HL-60/S4 treated with phorbol 12-myristate 13-acetate at 8.2 ng/mL for 4 days and 3 days (cell line): ENCODE measurements at regions not wholly inside any gene's neighbourhood (a gene's known extent, or its start where the extent isn't known, plus 50 kb on each side); places are given as distances from the start of the nearest gene placed in this dataset.
"Not testable (repeated sequence)": the region's sequence is repeated elsewhere in the genome, so short reads cannot be mapped to it uniquely, and the experiment has no call there.

Source experiments
- in situ Hi-C: fragments of 300-500 bp; cut with MboI; formaldehyde crosslinking; loops from 2 replicates; pipeline ENCODE4 v1.15.0; 2022; ENCODE audit warnings: low sequenced_read_pairs

DNA sequence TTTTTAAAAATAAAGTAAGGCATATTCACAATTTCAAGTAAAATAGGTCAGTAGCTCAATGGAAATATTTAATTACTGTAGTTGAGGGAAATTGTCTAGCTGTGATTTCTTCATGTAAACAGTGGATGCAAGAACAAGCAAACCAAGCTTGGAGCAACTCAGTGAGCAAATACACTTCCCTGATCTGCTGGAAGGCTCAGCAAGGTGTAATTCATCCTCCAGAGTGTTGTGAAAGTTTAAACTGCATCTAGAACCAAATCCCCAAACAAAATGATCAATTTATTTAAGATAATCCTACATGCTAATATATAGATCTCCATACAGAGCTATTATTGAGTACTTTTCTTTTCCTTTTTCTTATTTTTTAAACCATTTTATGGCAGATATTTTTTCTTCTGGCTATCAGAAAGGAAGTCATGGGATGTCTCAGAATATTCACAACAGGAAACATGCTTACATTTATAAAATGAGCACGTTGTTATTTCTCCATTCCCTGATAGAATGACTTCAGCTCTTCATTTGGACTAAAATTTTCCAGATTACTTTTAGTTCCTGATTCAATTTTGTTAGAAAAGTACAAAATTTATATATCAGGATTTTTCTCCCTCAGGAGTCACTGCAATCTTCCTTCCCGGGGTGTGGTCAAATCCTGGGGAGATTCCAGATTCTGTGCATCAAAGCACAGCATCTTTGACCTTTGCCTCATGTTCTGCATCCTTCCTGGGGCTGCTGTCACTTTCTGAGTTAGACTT, 219.2 kb upstream of the ELL2 start:
- in situ Hi-C loops, result no loop called here

DNA sequence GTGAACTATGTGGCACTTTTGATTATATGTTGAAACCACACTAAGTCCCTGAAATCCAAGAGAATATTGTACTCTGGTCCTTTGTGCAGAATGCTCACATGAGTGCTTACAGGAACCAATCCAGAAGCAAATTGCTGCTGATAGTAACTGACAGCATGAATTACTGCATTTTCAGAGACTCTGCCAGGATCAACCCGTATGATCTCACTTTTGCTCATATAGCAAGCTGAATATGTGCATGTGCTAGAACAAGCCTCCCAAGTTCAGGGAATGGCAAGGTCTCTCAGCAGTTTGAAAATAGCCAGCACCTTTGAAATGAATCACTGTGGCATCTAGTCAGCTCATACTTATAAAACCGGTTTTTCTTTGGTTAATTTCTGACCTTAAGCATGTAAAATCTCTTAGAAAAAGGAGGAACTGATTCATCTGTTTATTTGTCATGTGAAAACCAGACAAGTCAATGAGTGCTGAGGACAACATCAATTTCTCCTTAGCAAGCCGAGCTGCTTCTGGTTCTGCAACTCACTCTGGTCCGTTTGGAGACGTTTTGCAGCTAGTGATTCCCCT, 215.7 kb upstream of the ELL2 start:
- in situ Hi-C loops, result no loop called here

DNA sequence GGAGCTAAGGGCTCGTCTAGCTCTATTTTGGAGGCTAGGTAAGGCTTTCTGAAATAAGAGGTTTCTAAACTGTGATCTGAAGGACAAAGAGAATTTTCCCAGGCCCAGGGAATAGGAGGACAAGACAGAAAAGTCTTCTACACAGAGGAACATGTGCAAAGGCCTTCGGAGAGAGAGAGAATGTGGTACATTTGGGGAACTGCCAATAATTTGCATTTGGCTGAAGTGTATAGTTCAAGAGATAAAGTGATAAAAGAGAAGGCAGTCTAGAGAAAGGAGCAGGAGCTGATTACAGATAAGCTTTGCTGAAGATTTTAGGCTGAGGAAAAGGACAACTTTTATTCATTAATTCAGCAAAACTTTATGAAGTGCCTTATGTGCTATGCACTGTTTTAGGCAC, 214.4 kb upstream of the ELL2 start:
- in situ Hi-C loops, result no loop called here

DNA sequence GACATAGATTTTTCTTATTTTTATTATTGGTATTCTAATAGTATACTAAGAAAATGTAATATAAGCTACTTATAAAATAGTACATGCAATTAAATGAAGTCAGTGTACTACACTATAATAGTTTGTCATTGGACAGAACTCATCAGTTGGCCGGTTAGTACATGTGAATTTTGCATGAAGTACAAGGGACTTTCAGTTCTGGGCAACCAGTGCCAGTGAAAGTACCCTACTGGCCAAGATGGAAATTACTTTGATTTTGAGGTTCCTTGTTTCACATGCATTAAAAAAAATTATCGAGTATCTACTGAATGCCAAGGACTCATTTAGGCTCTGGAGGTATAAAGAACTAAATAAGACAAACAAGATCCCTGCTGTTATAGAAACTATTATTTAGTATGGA, 213.4 kb upstream of the ELL2 start:
- in situ Hi-C loops, result no loop called here

DNA sequence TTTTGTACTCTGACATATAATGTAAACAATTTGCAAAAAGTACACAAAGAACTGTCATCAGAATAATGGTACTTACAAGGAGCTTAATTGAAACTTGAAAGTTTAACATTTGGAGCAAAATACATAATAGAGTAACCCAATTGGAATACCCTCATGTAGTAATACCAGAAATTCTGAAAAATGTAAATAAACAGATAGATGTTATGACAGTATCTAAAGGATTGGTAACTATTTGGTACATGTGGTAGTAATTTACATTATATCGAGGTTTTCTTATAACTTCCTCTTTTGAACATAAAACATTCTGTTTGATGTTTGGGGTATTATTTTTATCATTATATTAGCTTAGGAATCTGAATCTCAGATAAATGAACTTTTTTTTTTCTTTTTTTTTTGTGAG, 211.7 kb upstream of the ELL2 start:
- in situ Hi-C loops, result no loop called here

DNA sequence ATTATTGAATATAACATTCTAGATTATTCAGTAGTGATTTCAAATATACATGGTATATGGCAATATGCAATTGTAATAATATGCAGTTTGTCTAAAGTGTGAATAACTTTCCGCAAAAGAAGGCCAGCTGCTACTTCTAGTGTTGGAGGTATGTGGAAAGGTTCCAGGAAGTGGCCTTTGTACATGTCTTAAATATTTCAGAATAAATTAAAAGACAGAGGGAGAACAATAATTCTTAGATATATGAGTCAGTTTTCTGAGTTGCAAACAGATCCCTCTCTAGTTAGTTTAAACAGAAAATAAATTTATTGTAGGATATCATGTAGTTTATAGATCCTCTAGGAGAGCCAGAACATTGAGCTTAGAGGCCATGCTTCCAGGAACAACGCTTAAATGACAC, 210.8 kb upstream of the ELL2 start:
- in situ Hi-C loops, result no loop called here

DNA sequence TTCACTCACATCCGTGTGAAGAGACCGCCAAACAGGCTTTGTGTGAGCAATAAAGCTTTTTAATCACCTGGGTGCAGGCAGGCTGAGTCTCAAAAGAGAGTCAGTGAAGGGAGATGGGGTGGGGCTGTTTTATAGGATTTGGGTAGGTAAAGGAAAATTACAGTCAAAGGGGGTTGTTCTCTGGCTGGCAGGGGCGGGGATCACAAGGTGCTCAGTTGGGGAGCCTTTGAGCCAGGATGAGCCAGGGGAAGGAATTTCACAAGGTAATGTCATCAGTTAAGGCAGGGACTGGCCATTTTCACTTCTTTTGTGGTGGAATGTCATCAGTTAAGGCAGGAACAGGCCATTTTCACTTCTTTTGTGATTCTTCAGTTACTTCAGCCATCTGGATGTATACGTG, 210.3 kb upstream of the ELL2 start:
- in situ Hi-C loops, result not testable (repeated sequence)

DNA sequence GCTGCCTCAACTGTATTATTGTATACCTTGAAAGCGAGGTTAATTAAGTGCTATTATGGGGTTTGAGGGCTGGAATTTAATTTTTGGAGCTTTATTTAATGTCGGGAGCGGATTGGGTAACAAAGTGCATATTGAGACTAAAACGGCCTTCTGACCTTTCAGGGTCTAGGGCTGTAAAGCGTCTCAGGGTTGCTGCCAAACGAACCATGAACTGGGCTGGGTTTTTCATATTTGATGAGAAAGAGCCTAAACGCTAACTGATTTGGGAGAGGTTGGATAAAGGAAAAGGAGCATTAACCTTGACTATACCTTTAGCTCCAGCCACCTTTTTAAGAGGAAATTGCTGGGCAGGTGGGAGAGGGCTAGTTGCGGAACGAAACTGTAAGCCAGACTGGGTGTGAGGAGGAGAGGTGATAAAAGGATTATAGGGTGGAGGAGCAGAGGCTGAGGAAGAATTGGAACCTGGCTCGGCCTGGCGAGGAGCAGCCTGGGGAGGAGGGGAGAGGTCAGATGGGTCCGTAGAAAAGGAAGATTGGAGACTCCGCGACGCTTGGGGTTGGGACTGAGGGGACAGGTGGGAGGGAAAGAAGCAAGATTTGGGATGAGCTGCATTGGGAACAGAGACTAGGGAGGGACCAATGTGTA, 209.0 kb upstream of the ELL2 start:
- in situ Hi-C loops, result not testable (repeated sequence)

DNA sequence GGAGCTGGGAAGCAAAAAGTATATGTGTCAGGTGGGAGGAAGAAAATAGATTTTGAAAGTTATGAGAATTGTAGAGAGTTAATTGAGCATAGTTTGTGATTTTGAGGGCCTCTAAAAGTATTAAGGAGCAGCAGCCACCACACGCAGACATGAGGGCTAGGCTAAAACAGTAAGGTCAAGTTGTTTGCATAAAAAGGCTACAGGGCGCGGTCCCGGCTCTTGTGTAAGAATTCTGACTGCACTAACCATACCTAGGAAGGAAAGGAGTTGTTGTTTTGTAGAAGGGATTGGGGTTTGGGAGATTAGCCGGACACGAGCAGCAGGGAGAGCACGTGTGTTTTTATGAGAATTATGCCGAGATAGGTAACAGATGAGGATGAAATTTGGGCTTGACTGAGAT, 207.2 kb upstream of the ELL2 start:
- in situ Hi-C loops, result not testable (repeated sequence)

DNA sequence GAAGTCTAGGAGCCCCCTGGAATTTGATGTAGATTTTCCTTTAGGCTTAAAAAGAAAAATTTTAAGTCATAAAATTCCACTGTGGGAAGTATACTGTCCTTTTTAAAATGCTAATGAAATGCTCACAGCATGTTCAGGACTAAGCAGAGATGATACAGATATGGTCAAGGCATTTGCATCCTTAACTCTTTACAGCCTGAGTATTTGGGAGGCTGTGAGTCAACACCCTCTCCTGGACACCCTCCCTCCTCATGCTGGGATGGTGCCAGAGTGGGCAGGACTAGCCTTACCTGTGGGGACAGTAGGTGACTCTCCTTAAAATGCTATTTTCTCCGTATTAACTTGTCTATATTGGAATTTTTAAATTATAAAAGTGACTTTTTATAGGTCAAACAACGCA, 197.4 kb upstream of the ELL2 start:
- in situ Hi-C loops, result no loop called here

DNA sequence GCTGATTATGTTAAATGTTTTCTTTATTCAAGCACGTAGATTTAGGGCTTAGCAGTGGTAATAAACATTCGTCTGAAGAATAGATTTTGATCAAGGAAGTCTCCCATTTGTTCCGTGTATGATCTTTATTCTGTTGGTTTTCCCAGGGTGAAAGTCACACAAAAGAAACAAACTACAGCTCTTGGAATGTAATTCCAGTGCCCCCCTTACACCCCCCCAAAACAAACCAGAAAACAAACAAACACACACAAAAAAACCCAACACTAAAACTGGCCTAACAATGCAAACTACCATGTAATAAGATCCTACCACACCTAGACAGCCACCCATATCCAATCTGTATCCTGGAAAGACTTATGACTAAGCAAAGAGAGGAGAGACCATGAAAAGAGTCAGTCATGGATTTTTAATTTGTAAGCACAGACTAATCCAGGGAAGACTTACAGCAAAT, 196.2 kb upstream of the ELL2 start:
- in situ Hi-C loops, result no loop called here

DNA sequence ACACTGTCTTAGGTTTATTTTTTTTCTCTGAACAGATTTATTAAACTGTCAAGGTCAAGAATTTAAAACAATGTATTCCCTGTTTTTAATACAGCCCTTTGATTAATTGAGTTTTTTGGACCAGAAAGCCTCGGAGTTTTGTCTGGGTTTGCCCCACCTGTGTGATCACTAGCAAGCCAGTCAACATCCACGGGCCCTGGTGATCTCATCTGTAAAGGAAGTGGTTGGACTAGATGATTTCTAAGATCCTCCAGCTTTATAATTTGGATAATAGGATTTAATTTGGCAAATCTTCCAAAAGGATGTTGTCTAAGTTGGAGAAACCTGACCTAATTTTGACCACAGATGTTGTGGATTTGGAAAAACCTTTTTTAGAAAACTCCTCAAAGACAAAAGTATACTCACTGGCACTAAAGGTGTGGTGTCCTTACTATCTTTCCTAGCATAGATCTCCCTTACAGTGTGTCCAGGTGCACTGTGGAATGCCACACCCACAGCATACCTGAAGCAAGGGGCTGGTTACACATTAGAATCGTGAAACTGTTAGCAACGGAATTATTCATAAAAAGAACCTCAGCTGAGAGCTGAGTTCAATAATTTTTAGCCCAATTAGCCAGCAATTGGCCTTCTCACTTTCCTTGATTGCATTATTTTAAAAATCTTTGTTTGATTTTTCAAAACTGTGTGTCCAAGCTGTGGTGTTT, 195.6 kb upstream of the ELL2 start:
- in situ Hi-C loops, result no loop called here

DNA sequence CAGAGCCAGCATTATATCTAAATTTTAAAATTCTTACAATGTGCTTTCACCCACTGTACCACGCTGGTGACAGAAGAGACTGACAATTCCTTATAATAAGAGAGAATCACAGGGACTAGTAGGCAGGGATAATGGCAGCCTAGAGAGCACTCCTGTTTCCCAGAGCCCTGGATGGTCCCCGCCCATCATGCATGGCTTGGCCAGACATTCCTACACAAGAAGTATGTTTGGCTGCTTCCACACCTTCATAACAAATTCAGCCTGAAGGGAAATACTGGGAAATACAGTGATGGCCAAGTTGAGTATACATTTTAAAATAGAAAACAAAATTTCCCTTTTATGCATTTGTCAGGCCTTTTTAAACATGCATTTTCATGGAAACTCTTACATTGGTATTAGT, 193.5 kb upstream of the ELL2 start:
- in situ Hi-C loops, result no loop called here

DNA sequence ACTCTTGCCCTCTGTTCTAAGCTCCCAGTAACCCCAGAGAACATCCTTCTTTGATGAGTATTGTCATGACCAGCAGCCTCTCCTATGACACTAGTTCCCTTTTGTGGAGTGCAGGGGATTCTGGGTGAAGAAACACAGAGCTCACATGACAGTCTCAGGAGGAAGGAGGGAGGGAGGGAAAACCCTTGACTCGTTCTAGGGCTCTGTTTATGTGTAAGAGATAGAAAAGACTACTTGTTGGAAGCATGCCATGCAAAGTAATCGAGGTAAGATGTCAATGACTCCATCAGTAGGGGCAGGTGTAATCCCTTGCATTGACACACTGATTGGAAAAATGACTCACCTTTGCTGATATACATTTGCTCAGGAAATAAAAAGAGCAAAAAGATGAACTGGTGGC, 190.2 kb upstream of the ELL2 start:
- in situ Hi-C loops, result no loop called here

DNA sequence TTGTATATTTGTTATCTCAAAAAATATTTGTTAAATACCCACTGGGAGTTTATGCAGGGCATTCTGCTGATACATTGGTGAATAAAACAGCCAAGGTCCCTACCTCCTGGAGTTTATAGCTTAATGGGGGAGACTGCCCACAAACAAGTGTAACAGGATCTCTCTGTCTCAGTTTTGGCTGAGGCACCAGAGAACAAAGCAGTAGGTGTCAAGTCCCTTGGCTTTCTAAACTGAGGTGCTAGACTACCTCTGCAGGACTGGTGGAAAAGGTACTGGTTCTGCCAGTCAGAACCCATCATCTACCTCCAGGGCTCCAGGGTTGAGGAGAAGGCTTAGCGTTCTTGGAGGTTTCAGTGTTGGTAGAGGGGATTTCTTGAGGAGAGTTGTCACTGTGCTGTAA, 188.4 kb upstream of the ELL2 start:
- in situ Hi-C loops, result no loop called here

DNA sequence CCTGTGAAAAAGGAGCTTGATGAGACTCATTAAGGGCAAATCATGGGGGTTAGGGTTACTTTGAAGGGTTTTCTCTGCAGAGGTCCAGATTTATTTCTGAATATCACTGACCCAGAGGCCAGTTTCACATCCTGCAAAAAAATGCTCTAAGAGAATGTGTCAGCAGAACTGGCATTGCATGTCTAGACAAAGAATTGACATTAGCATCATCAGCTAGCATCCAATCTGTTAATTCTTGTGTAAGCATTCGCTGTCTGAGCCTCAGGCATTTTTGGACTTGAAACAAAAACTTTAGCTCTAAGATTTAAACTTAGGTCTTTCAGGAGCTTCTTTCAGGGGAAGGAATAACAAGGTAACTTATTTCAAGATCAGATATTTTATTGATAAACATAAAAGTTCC, 187.9 kb upstream of the ELL2 start:
- in situ Hi-C loops, result no loop called here

DNA sequence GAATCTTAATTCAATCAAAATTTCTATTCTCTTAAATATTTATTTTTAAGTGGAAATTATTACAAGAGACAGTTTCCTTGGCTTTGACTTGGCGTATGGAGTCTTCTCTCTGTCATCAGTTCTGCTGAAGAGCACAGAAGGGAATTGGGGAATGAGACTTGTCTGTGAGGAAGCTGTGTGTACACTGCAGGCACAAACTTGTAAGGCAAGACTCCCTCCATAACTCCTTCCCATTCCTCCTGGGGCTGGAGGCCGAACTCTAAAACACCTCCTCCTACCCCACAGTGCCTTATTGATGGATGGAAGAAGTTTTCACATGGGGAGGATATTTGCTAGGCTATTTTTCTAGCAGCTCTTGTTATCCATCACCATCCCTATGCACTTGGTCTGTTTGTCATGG, 187.4 kb upstream of the ELL2 start:
- in situ Hi-C loops, result no loop called here

DNA sequence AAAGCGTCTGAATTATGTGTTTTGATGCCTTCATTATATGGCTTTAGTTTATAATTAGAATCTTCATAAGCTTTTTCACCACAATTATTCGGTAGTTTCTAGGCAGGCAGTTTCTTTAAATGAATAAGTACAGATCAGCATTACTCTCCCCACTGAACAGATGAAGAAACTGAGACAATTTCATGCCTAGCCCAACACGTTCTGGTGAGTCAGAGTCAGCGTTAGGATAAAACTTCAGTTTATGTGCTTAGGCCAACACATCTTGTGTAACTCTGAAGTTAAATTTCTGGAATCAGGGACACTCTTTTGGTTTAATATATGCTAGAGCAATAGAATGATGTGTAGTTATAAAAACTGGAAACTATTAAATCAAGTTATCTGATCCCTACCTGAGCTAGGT, 186.7 kb upstream of the ELL2 start:
- in situ Hi-C loops, result no loop called here

DNA sequence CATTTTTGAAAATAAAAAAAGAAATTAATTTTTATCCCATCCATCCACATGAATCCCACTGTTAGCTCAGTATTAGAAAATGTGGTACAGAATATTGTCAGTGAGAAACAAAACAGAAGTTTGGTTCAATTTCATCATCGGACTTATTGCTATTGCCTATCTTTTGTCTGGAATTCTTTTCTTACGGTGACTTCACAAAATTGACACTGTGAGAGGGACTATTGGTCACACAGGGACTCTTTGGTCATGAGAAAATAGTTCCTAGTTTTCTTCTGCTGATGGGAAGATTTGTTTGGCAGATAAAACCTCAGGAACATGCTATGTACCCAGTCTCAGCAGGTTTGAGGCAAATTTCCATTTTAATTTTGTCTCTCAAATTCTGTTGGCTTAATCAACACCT, 186.2 kb upstream of the ELL2 start:
- in situ Hi-C loops, result no loop called here

DNA sequence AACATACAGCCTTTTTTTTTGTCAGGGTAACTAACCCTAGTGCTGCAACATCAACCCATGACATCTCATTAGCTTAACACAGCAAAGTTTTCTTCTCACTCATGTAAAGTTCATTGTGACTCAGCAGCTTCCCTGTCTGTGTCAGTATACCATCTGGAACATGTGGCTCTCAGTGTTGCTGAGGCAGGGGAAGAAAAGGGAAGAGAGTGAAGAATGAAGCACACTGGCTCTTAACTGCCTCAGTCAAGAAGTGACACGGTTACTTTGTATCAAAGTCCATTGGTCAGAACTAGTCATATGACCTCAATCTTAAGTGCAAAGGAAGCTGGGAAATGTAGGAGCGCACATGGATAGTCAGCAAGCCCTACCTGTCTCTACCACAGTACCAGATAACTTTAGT, 185.0 kb upstream of the ELL2 start:
- in situ Hi-C loops, result no loop called here

DNA sequence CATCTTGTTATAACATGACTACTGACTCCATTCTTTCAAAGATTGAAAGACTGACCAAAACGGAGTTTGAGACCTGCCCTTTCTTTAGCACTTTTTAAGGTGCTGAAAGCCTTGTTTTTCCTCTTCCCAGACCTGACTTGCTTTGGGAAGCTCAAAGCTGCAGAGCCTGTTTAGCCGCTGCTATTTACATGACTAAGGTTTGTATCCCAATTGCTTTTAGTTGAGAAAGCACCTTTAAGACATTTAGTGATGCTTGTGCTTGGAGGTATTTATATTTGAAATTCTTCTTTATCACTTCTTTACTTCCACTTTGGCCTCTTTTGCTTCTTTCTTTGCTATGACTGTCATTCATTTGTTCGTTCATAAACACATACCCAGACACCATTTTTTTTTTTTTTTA, 182.6 kb upstream of the ELL2 start:
- in situ Hi-C loops, result no loop called here

DNA sequence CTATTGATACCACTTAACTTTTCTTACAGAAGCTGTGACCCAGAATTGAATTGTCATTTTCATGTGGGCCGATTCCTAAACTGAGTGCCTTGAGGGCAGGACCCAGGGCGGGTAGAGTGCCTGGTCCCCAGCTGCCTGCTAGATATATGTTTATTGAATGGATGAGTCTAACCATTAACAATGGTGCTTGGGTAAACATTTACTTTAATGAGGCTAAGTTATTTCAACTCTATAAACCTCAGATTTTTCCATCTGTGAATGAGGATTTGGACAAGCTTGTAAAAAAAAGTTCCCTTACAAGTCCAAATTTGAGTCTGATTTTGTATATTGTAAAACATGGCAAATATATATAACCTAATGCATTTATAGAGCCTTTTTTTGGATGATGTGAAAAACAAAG, 181.8 kb upstream of the ELL2 start:
- in situ Hi-C loops, result no loop called here
